ENCODE measurements at regions not wholly inside any gene's neighbourhood (a gene's known extent, or its start where the extent isn't known, plus 50 kb on each side); places are given as distances from the start of the nearest gene placed in this dataset.

GRCh38 chr15:97866959-97867358, 93.5 kb upstream of the ARRDC4 start:
- TF ChIP-seq CTCF (conservative IDR thresholded peaks at IDR 0.05; ENCODE audit: low read length): no peak
- TF ChIP-seq EZH2phosphoT487 (IDR thresholded peaks at IDR 0.05; ENCODE audit: borderline replicate concordance, low read depth, low read length): no peak
